ENCODE measurements at regions not wholly inside any gene's neighbourhood (a gene's known extent, or its start where the extent isn't known, plus 50 kb on each side); places are given as distances from the start of the nearest gene placed in this dataset.
"Not testable (repeated sequence)": the region's sequence is repeated elsewhere in the genome, so short reads cannot be mapped to it uniquely, and the experiment has no call there.

DNA sequence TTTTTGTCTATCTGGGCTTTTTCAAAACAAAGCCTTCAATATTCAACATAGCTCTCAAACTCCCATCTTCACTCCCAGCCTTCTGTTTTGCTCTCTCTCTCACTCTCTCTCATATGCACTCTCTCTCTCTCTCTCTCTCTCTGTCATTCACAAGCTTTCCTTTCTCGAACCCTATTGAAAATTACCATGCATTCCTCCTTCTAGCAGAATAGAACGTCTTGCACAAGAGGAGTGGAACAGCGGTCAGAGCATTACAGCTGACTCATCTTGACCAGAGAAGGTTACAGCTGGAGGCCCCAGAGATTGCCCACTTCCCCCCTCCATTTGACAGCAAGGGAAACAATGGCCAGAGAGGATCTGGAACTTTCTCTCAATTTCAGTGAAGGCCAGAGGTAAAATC, 51.0 kb upstream of the LIFR start:
- Mint-ChIP-seq H3K4me1 (no peaks in the 10 kb centered on the region), H3K36me3 (ENCODE audit: low read depth) (no peaks in the 10 kb centered on the region)
- no peak for ATAC-seq (replicated peaks)

DNA sequence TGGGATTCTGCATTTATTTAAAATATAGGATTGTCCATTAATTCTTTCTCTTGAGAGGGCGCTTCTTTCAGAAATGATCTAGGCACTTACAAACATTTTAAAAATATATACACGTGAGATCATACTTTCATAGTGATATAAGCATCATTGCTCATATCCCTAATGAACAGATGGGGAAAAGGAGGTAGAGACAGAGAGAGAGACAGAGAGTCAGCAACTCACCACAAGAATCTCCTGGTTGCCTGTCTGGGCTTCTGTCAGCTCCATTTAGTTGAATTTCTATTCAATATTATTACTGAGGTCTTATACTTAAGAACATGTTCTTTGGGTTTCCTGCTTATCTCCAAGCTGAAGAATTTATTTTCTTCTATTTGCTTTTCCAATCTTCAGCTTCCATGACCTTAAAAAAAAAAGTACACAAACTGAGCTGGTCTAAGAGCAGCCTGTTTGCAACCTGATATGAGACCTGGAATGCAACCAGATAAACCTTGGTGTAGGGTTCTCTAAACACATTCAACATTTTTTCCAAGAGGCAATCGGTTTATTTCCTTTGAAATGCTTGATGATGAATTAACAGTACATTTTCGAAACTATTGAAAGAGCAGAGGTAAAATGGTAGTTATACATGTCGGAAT, 51.6 kb upstream of the LIFR start:
- no peak overlapping the region for H3K4me3 Mint-ChIP-seq
- H3K27me3 Mint-ChIP-seq = peaks cover 16% of the 10 kb centered on the region
- no peak overlapping the region for H3K27ac Mint-ChIP-seq
- H3K9me3 Mint-ChIP-seq = no peaks in the 10 kb centered on the region
- H3K36me3 Mint-ChIP-seq (ENCODE audit: low read depth) = no peaks in the 10 kb centered on the region
- H3K4me1 Mint-ChIP-seq = no peaks in the 10 kb centered on the region
- ATAC-seq (replicated peaks) = no peak

More for the DNA sequence above, 51.0 kb upstream of the LIFR start:
- Mint-ChIP-seq H3K4me3 (no peak overlapping the region), H3K27me3 (peaks cover 16% of the 10 kb centered on the region), H3K27ac (no peak overlapping the region), H3K9me3 (no peaks in the 10 kb centered on the region)

DNA sequence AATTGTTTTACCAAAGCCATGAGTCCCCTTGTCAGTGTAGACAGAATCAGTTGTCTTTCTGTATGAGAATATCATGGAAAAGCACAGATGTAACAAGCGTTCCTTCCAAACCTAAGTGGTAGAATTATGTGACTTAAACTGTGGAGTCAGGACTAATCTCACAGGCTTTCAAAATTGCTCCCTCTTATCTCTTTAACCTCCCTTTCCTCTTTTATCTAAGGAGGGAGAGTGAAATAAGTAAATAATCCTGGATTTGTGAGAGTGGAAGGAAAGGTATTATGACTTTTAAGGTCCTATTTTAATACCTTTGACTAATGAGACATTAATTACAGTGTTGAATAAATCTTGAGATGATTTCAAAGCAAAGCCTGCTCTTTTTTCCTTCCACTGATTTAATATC, 52.4 kb upstream of the LIFR start:
- Mint-ChIP-seq H3K27me3 (peaks cover 16% of the 10 kb centered on the region), H3K9me3 (no peaks in the 10 kb centered on the region)
- ATAC-seq (replicated peaks) = no peak

DNA sequence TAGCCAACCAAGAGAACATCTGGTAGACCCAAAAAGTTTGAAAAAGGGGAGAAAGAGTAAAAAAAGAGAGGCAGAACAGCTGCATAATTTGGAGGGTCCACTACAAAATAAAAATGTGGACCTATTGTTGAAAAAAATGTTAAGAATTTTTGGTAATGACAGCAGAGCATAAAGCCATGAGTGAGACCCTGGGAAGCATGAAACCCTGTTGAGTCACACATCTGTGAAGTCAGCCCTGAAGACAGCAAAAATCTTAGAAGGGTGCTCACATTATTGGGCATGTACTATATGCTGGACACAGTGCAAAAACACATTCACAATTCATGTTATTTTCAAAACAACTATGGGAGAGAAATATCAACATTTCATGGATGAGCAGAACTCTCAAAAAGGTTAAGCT, 56.4 kb upstream of the LIFR start:
- H3K4me3 Mint-ChIP-seq = no peak overlapping the region
- peaks cover 1% of the 10 kb centered on the region for H3K9me3 Mint-ChIP-seq
- no peak for ATAC-seq (replicated peaks)
- no peaks in the 10 kb centered on the region for H3K36me3 Mint-ChIP-seq (ENCODE audit: low read depth)
- peaks cover 8% of the 10 kb centered on the region for H3K27me3 Mint-ChIP-seq
- H3K4me1 Mint-ChIP-seq = no peaks in the 10 kb centered on the region
- no peak overlapping the region for H3K27ac Mint-ChIP-seq

More for the DNA sequence above, 52.4 kb upstream of the LIFR start:
- Mint-ChIP-seq H3K27ac (no peak overlapping the region), H3K4me1 (no peaks in the 10 kb centered on the region), H3K4me3 (no peak overlapping the region), H3K36me3 (ENCODE audit: low read depth) (no peaks in the 10 kb centered on the region)

DNA sequence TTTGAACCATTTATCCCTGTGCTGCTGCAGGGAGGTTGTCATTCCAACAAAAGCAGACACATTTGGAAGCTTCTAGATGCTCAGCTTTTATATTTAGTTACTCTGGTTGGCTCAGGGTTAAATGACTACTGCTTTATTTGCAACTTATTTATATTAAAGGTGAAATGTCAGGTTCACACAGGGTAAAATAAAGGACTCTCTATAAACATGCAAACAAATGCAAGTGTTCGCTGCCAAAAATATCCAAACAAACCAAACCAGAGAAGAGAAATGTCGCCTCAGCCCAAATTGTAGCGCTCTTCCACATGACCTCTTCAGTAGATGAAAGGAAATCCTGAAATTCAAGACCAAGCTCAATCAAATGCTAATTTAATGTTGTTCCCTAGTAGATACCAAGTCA, 57.0 kb upstream of the LIFR start:
- Mint-ChIP-seq H3K4me3 (no peak overlapping the region), H3K27me3 (peaks cover 4% of the 10 kb centered on the region), H3K27ac (no peak overlapping the region), H3K4me1 (no peaks in the 10 kb centered on the region), H3K36me3 (ENCODE audit: low read depth) (no peaks in the 10 kb centered on the region), H3K9me3 (peaks cover 5% of the 10 kb centered on the region)
- no peak for ATAC-seq (replicated peaks)

DNA sequence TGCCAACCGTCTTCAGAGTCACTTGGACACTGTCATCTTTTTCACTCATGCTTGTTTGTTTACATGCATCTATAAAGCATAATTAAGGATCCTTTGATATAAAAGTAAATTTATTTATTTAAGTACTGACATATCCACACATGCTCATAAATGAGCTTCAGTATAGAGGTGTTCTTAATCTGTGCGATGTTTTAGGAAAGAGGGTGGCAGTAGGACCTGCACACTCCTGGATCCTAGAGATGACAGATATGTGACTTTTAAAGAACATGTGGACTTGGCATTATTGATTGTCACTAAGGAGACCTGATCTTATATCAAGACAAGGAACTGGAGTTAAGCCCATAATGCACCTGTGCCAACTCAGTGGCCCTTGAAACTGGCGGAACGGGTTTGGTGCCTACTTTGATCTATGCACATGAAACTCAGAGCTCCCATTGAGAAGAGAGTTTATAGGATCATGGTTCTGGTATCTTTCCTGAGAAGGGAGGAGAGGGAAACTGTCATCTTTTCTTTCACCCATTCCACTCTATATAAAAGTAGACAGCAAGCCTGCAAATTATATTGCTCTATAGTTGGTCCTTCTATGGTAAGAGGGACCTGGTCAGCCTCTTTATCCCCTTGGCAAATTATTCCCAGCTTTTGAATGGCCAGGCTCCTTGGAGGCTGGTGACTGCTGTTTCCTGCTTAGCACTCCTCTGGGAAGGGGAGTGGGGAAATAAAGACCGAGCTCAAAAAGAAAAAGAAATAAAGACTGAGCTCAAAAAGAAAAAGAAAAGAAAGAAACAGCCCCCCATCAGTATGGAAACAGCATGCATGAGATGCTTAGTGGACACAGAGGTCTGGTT, 57.8 kb upstream of the LIFR start:
- ATAC-seq (replicated peaks) = no peak
- Mint-ChIP-seq H3K36me3 (ENCODE audit: low read depth) (no peaks in the 10 kb centered on the region), H3K27ac (no peak overlapping the region), H3K4me3 (no peak overlapping the region), H3K9me3 (peaks cover 9% of the 10 kb centered on the region), H3K27me3 (peaks cover 4% of the 10 kb centered on the region), H3K4me1 (no peaks in the 10 kb centered on the region)

DNA sequence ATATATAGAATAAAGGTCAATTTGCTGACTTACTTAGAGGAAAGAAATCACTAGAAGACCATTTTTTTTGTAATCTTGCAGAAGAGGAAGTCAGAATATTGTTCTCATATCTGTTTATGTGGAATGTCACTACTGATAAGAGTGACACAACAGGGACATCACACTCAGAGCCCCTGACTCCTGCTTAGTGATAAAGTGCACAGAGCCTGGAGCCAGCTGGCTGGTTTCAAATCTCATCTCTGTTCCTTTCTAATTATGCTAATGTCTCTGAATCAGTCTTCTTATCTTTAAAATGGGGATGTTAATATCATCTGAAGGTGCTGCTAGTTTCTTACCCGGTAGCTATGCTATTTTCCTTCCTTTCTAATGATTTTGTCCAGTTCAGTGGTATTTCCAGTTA, 58.6 kb upstream of the LIFR start:
- Mint-ChIP-seq H3K36me3 (ENCODE audit: low read depth) (no peaks in the 10 kb centered on the region), H3K27ac (no peak overlapping the region), H3K4me1 (no peaks in the 10 kb centered on the region), H3K27me3 (no peaks in the 10 kb centered on the region), H3K9me3 (peaks cover 11% of the 10 kb centered on the region), H3K4me3 (no peak overlapping the region)
- no peak for ATAC-seq (replicated peaks)

DNA sequence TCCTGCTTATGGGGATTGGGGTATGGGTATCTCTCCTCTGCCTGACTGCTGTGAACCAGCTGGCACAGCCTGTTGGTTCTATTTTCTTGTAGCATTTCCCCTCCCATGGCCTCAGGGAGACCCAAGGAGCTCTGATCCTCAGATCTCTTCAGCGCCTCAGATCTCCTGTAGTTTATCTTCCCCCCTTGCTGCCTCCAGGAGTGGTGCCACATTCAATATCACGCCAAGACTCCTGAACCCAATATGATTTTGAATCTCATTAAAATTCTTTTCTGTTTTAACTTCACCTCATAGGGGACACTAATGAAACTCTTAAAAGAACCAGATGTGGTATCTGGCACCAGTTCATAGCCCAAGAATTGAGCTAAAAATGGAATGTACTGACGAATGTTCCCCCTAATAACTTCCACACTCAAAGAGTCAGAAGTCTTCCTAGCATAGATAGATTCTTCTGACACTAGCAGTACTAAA, 59.6 kb upstream of the LIFR start:
- H3K9me3 Mint-ChIP-seq = peaks cover 13% of the 10 kb centered on the region
- no peak overlapping the region for H3K4me3 Mint-ChIP-seq
- no peaks in the 10 kb centered on the region for H3K4me1 Mint-ChIP-seq
- no peak for ATAC-seq (replicated peaks)
- H3K27ac Mint-ChIP-seq = no peak overlapping the region
- H3K36me3 Mint-ChIP-seq (ENCODE audit: low read depth) = no peaks in the 10 kb centered on the region
- no peaks in the 10 kb centered on the region for H3K27me3 Mint-ChIP-seq

DNA sequence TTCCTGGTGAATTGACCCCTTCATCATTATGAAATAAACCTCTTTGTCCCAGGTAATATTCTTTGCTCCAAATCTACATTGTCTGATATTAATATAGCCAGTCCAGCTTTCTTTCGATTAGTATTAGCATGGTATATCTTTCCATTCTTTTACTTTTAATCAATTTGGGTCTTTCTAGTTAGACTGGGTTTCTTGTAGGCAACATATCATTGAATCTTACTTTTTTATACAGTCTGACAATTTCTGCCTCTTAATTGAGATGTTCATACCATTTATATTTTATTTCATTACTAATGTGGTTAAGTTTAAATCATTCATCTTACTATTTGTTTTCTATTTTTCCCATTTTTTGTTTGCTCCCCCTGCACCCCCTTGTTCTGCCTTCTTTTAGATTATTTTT, 61.7 kb upstream of the LIFR start:
- no peak for ATAC-seq (replicated peaks)
- H3K27me3 Mint-ChIP-seq = no peaks in the 10 kb centered on the region
- H3K4me3 Mint-ChIP-seq = no peak overlapping the region
- H3K27ac Mint-ChIP-seq = no peak overlapping the region
- peaks cover 13% of the 10 kb centered on the region for H3K9me3 Mint-ChIP-seq
- no peaks in the 10 kb centered on the region for H3K4me1 Mint-ChIP-seq
- no peaks in the 10 kb centered on the region for H3K36me3 Mint-ChIP-seq (ENCODE audit: low read depth)

DNA sequence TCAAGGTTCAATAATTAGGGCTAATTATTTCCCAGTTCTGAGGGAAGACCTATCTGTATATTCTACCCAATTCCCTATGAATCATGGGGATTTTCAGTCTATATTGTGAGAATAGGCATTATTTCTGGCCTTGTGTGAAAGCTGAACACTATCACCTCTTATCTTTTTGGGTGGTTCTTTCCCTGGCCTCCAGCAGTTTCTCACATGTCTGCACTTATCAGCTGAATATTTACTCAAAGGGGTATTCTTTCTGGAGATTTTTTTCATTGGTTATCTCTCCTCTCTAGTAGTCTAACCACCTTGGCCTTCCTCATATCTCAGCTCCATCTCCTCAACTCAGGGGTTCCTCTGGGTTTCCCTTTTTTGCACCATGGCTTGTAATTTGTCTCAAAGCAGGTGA, 64.9 kb upstream of the LIFR start:
- H3K36me3 Mint-ChIP-seq (ENCODE audit: low read depth) = no peaks in the 10 kb centered on the region
- H3K4me1 Mint-ChIP-seq = no peaks in the 10 kb centered on the region
- ATAC-seq (replicated peaks) = no peak
- H3K9me3 Mint-ChIP-seq = peaks cover 13% of the 10 kb centered on the region
- no peak overlapping the region for H3K27ac Mint-ChIP-seq
- peaks cover 4% of the 10 kb centered on the region for H3K27me3 Mint-ChIP-seq
- H3K4me3 Mint-ChIP-seq = no peak overlapping the region

DNA sequence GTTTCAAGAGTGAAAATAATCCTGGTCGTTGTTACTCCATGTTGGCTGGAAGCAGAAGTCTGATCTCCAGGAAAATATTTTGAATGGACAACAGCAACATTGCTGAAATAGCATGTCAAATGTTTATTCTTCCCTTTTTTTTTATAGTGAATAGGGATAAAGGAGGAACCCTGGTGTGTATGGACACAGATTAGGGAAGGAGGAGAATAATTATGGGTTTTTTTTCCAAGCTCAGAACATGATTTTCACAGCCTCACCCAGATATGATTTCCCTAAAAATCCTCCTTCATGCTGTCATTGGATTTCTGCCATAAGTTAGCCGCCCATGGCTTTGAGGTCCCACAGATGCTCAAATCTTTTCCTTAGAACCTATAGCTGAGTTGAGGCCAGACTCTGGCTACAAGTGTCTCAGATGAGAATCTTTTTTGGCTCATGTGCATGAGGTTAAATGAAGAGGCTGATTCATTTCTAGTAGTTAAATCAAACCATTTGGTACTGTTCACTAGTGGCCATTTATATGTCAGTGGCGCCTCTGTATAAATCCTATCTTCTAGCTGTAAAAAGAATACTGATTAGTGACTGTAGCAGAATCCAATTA, 65.5 kb upstream of the LIFR start:
- Mint-ChIP-seq H3K4me1 (no peaks in the 10 kb centered on the region), H3K9me3 (peaks cover 13% of the 10 kb centered on the region), H3K27ac (no peak overlapping the region), H3K36me3 (ENCODE audit: low read depth) (no peaks in the 10 kb centered on the region), H3K27me3 (peaks cover 4% of the 10 kb centered on the region), H3K4me3 (no peak overlapping the region)
- no peak for ATAC-seq (replicated peaks)

DNA sequence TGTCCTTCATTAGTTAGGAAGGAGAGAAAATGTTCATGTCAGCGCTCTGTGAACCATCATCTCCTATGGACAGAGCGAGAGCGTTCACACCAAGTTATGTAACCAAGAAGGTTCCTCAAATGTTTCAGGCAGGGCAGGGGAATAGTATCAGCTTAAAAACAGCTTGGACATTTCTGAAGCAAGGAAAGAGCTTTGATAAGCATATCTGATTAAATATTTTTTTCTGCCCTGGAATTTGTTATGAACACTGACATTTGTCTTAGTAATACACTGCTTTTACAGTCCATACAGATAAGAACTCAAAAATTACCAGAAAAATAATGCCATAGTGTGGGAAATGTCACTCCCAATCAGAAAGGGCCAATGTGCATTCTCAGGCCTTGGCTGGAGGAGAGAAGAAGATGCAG, 66.3 kb upstream of the LIFR start:
- H3K27ac Mint-ChIP-seq = no peak overlapping the region
- no peak overlapping the region for H3K4me3 Mint-ChIP-seq
- no peak for ATAC-seq (replicated peaks)
- H3K36me3 Mint-ChIP-seq (ENCODE audit: low read depth) = no peaks in the 10 kb centered on the region
- peaks cover 13% of the 10 kb centered on the region for H3K9me3 Mint-ChIP-seq
- H3K4me1 Mint-ChIP-seq = no peaks in the 10 kb centered on the region
- H3K27me3 Mint-ChIP-seq = peaks cover 4% of the 10 kb centered on the region

DNA sequence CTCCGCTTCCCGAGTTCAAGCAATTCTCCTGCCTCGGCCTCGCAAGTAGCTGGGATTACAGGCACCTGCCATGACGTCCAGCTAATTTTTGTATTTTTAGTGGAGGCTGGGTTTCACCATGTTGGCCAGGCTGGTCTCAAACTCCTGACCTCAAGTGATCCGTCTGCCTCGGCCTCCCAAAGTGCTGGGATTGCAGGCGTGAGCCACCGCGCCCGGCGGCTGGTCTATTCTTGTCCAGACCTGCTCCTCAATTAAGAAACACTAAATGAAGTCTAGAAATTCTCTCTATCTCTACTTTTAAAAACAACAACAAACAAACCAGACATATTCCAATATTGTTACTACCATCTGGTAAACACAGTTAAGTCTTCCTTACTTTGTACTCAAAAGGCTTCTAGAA, 68.1 kb upstream of the LIFR start:
- not testable (repeated sequence) for H3K36me3 Mint-ChIP-seq (ENCODE audit: low read depth); H3K27me3 Mint-ChIP-seq; H3K4me1 Mint-ChIP-seq; ATAC-seq (replicated peaks); H3K4me3 Mint-ChIP-seq; H3K27ac Mint-ChIP-seq; H3K9me3 Mint-ChIP-seq

DNA sequence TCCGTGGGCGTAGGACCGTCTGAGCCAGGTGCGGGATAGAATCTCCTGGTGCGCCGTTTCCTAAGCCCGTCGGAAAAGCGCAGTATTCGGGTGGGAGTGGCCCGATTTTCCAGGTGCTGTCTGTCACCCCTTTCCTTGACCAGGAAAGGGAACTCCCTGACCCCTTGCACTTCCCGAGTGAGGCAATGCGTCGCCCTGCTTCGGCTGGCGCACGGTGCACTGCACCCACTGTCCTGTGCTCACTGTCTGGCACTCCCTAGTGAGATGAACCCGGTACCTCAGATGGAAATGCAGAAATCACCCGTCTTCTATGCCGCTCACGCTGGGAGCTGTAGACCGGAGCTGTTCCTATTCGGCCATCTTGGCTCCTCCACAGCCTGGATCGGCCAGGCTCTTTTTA, 74.9 kb upstream of the LIFR start:
- not testable (repeated sequence) for H3K4me1 Mint-ChIP-seq; H3K36me3 Mint-ChIP-seq (ENCODE audit: low read depth)
- H3K27me3 Mint-ChIP-seq = peaks cover 14% of the 10 kb centered on the region

More for the DNA sequence above, 74.9 kb upstream of the LIFR start:
- H3K4me3 Mint-ChIP-seq; H3K27ac Mint-ChIP-seq; ATAC-seq (replicated peaks); H3K9me3 Mint-ChIP-seq: not testable (repeated sequence)
